Upper lobe of left lung (tissue), 4 donors: ENCODE measurements at regions not wholly inside any gene's neighbourhood (a gene's known extent, or its start where the extent isn't known, plus 50 kb on each side); places are given as distances from the start of the nearest gene placed in this dataset.
"Not testable (repeated sequence)": the region's sequence is repeated elsewhere in the genome, so short reads cannot be mapped to it uniquely, and the experiment has no call there.

ENCODE experiments used
- CTCF ChIP-seq, 6 experiments: fragments of 450-650 bp in 4 of 6; fragments of 200-600 bp in 2 of 6; sonication (generic) in 2 of 6; IDR thresholded peaks; one replicate each; pipeline ENCODE4 v1.5.1; 2016 to 2019; ENCODE audit warnings: antibody characterized with exemption in 6 of 6
- POLR2A ChIP-seq, 4 donors: fragments of 450-650 bp; IDR thresholded peaks; one replicate each; pipeline ENCODE4 v1.5.1; 2016 to 2017; ENCODE audit warnings: antibody characterized with exemption in 4 of 4, mild to moderate bottlenecking in 2 of 4

GRCh38 chr10:133763190-133763589, 136.6 kb upstream of the FRG2B start:
- not testable (repeated sequence) for TF ChIP-seq CTCF, POLR2A (IDR thresholded peaks at IDR 0.05)
